Left lung (tissue), 4 donors: ENCODE measurements at regions not wholly inside any gene's neighbourhood (a gene's known extent, or its start where the extent isn't known, plus 50 kb on each side); places are given as distances from the start of the nearest gene placed in this dataset.

ENCODE experiments used
- ATAC-seq: fragments of 200-7000 bp; cut with Tn5 transposase; one replicate; pipeline ENCODE4 v1.9.1; 2020; ENCODE audit warnings: moderate library complexity
- DNase-seq, 4 donors: peaks; one replicate each; pipeline ENCODE4 v3.0.0-alpha.2; 2013 to 2020
- H3K27ac ChIP-seq, 2 donors: fragments of 200-600 bp; sonication (generic) in 1 of 2; one replicate each; pipeline versions ENCODE4 v1.5.0 to v1.8.0; 2020 to 2021
- H3K27me3 ChIP-seq, 2 donors: fragments of 200-600 bp; sonication (generic) in 1 of 2; one replicate each; pipeline versions ENCODE4 v1.5.0 to v1.8.0; 2020 to 2021
- H3K36me3 ChIP-seq, 2 donors: fragments of 200-600 bp; sonication (generic) in 1 of 2; one replicate each; pipeline versions ENCODE4 v1.5.0 to v1.8.0; 2020 to 2021
- H3K4me1 ChIP-seq, 2 donors: fragments of 200-600 bp; one replicate each; pipeline ENCODE4 v1.8.0; 2021
- H3K4me3 ChIP-seq, 2 donors: fragments of 200-600 bp; sonication (generic) in 1 of 2; one replicate each; pipeline versions ENCODE4 v1.5.0 to v1.8.0; 2020 to 2021; ENCODE audit warnings: mild to moderate bottlenecking in 1 of 2
- H3K9me3 ChIP-seq, 2 donors: fragments of 200-600 bp; sonication (generic) in 1 of 2; one replicate each; pipeline versions ENCODE4 v1.5.0 to v1.8.0; 2020 to 2021
- CTCF ChIP-seq, 2 donors: fragments of 200-600 bp; sonication (generic) in 1 of 2; IDR thresholded peaks; one replicate each; pipeline versions ENCODE4 v1.5.0 to v1.8.0; 2021; ENCODE audit warnings: antibody characterized with exemption in 2 of 2
- intact Hi-C, 2 donors: fragments of 100-400 bp; cut with DNase I; formaldehyde crosslinking; loops; one replicate each; pipeline versions ENCODE4 v1.11.2 to v1.14.2; 2022
- donor health status: DM: no; HTN: yes; CAD: no.
- donor health status: DM: no; HTN: no; CAD: no.

DNA sequence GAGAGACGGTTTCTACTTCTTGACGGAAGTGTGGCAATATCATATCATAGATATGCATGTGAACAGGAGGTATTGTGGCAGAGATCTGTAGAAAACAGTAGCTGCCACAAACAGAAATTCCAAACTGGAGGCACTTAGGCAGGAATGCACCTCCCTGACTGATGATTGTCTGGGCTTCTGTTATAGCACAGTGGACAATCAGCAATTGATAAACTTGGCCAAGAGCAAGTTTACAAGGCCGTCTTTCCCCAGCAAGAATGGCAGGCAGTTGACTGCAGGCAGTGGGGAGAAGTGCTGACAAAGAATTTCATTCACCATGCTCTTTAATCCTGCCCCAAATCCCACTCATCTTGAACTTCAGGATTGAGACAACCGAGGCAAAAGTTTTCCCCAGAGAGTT, 114.4 kb upstream of the STOX2 start:
- H3K4me3 ChIP-seq = no peak overlapping the region
- no peak for TF ChIP-seq CTCF (IDR thresholded peaks at IDR 0.05)
- peaks cover 0 to 2% of the 10 kb centered on the region in 2 donors for H3K27me3 ChIP-seq
- no peak for DNase-seq
- no peak overlapping the region for H3K27ac ChIP-seq
- no peaks in the 10 kb centered on the region for H3K4me1 ChIP-seq
- no peak for ATAC-seq
- intact Hi-C loops = no loop called here
- peaks cover 0 to 16% of the 10 kb centered on the region in 2 donors for H3K9me3 ChIP-seq
- H3K36me3 ChIP-seq = no peaks in the 10 kb centered on the region

DNA sequence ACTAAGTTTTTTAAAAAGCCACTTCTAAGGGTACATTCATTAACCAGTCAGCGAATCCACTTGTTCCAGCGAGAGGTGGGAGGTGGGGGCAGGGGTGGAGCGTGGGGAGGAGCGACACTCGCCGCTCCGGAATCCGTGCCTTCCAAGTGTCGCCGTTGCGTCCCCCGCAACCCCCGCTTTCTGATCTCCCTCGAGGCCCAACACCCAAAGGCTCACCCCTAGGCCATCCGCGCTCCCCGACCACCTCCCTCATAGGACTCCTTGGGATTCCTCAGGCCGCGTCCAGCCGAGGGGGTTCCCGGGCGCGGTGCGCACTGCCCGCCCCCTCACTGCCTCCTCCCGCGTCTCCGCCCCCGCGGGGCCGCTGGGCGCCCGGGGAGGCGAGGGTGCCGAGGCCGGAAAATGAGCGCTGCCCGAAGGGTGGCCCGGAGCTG, 108.1 kb upstream of the STOX2 start:
- H3K27ac ChIP-seq = peak overlapping the region; percentile 74 to 78
- peaks cover 0 to 29% of the 10 kb centered on the region in 2 donors for H3K4me1 ChIP-seq
- intact Hi-C loops = no loop called here
- H3K9me3 ChIP-seq = peaks cover 0 to 16% of the 10 kb centered on the region in 2 donors
- H3K4me3 ChIP-seq = peak overlapping the region; percentile 50 to 68
- DNase-seq = peak; percentile 41 to 88 (median 65)
- H3K27me3 ChIP-seq = peaks cover 15 to 48% of the 10 kb centered on the region in 2 donors
- TF ChIP-seq CTCF (IDR thresholded peaks at IDR 0.05) = no peak
- ATAC-seq = peak; percentile 70
- no peaks in the 10 kb centered on the region for H3K36me3 ChIP-seq

- peak; percentile 64 for ATAC-seq
- peak; percentile 33 to 92 (median 43) for DNase-seq
- Histone ChIP-seq H3K27ac (peak overlapping the region; percentile 74 to 78), H3K9me3 (peaks cover 0 to 13% of the 10 kb centered on the region in 2 donors), H3K36me3 (no peaks in the 10 kb centered on the region), H3K27me3 (peaks cover 15 to 48% of the 10 kb centered on the region in 2 donors), H3K4me3 (peak overlapping the region; percentile 50 to 68), H3K4me1 (peaks cover 0 to 29% of the 10 kb centered on the region in 2 donors)
- TF ChIP-seq CTCF (IDR thresholded peaks at IDR 0.05) = no peak
- intact Hi-C loops = no loop called here
Observed at GRCh38 chr4:183797445-183798300, 107.4 kb upstream of the STOX2 start.

DNA sequence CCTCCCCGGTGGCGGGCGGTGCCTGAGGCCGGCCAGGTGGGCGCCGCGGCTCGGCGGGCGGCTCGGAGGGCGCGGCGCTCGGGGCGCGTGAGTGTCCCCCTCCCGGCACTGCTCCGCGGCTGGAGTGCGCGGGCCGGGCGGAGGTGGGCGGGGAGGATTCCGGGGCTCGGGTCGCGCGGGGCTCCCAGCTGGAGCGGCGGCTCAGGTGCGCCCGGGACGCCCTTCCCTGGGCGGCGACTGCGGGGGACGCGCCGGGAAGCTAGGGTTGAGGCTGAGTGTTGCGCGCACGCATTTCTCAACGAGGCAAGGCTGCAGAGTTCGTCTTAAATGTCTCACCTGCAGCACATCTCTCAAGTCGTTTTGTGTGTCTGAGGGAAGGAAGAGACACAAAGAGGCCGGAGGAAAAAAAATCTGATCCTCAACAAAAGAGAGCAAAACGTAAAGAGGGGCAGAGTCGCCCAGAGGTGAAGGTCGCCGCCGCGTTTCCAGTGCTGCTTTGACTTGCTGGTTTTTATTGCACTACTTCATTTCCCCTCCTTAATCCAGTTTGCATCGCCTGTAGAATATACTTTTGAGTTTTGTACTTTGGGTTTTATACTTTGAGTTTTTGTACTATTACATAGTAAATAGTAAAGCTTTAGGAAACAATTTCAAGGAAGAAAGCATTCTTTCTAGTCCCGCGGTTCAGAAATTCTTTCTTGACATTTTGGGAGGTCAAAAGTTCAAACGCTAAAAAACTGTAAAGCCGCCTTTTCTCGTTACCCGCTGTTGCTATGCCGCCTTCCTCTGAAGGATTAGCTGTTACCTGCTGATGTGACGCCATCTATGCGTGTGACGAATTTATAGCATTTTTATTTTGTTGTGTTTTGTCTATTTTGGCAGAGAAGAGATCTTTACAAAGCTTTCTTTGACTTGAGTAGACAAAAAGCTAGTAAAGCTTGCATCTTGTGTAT, 106.5 kb upstream of the STOX2 start:
- peaks cover 15 to 48% of the 10 kb centered on the region in 2 donors for H3K27me3 ChIP-seq
- no peak for TF ChIP-seq CTCF (IDR thresholded peaks at IDR 0.05)
- H3K36me3 ChIP-seq = no peaks in the 10 kb centered on the region
- H3K4me3 ChIP-seq = peak overlapping the region; percentile 50 to 68
- peak in 2 of 4 donors; percentile 33 to 49 for DNase-seq
- ATAC-seq = peak; percentile 3
- peaks cover 0 to 29% of the 10 kb centered on the region in 2 donors for H3K4me1 ChIP-seq
- peaks cover 0 to 5% of the 10 kb centered on the region in 2 donors for H3K9me3 ChIP-seq
- intact Hi-C loops = no loop called here
- H3K27ac ChIP-seq = peak overlapping the region; percentile 74 to 78
